Keratinocyte (primary cell): ENCODE measurements at regions not wholly inside any gene's neighbourhood (a gene's known extent, or its start where the extent isn't known, plus 50 kb on each side); places are given as distances from the start of the nearest gene placed in this dataset.

ENCODE experiments used
- EZH2 ChIP-seq: IDR thresholded peaks from one replicate; pipeline ENCODE4 v1.6.1; 2012; ENCODE audit warnings: inconsistent platforms, mild to moderate bottlenecking, low read length, moderate library complexity
- TF ChIP-seq, protein P1 (sequence below), 3 experiments: IDR thresholded peaks in 1 of 3; conservative IDR thresholded peaks in 1 of 3; optimal IDR thresholded peaks in 1 of 3; 2 replicates in 2 of 3; 3 replicates in 1 of 3; pipeline versions ENCODE3 to v1.5.1; 2011; ENCODE audit warnings: low read length in 3 of 3, mild to moderate bottlenecking in 3 of 3, moderate library complexity in 2 of 3, control low read depth in 1 of 3, inconsistent platforms in 1 of 3; ENCODE audit not compliant: insufficient read depth in 2 of 3; ENCODE audit errors: extremely low read depth in 1 of 3

DNA sequence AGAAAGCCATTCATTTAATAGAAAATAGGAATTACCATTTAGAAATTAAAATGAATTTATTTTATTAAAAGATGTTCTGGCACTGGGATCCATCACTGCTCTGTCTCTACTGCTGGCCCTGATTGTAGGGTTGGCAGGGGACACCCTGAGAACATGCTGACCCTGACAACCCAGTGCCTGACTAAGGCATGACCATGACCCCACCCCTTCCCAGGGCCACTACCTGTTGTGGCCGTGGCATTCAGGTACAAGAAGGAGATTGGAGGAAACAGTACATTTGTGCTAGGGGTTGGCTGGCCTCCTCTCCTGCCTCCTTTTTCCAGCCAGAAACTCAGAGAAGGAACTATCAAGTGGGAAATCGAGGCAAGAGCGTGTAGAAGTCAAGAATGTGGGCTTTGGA lies 197.0 kb upstream of the ZMIZ1 start:
- TF ChIP-seq, protein P1, sequence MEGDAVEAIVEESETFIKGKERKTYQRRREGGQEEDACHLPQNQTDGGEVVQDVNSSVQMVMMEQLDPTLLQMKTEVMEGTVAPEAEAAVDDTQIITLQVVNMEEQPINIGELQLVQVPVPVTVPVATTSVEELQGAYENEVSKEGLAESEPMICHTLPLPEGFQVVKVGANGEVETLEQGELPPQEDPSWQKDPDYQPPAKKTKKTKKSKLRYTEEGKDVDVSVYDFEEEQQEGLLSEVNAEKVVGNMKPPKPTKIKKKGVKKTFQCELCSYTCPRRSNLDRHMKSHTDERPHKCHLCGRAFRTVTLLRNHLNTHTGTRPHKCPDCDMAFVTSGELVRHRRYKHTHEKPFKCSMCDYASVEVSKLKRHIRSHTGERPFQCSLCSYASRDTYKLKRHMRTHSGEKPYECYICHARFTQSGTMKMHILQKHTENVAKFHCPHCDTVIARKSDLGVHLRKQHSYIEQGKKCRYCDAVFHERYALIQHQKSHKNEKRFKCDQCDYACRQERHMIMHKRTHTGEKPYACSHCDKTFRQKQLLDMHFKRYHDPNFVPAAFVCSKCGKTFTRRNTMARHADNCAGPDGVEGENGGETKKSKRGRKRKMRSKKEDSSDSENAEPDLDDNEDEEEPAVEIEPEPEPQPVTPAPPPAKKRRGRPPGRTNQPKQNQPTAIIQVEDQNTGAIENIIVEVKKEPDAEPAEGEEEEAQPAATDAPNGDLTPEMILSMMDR (optimal IDR thresholded peaks at IDR 0.05 in 1 of 3, IDR thresholded peaks at IDR 0.05 in 1 of 3, conservative IDR thresholded peaks at IDR 0.05 in 1 of 3; ENCODE audit: extremely low read depth in 1 of 3, insufficient read depth in 2 of 3, low read length in 3 of 3), result no peak
- TF ChIP-seq EZH2, result no peak
